ENCODE measurements at regions not wholly inside any gene's neighbourhood (a gene's known extent, or its start where the extent isn't known, plus 50 kb on each side); places are given as distances from the start of the nearest gene placed in this dataset.

- FAIRE-seq, result no peak
- no peak for DNase-seq (ENCODE audit: low spot score)
Observed at GRCh38 chr18:67381608-67382150, 134.8 kb downstream of the DSEL start.

- DNase-seq (ENCODE audit: low spot score), result no peak
Observed at GRCh38 chr18:67380867-67381266, 135.7 kb downstream of the DSEL start.

GRCh38 chr18:67379981-67380380 is 136.5 kb downstream of the DSEL start:
- FAIRE-seq, result no peak
- DNase-seq (ENCODE audit: low spot score), result no peak

More at GRCh38 chr18:67380867-67381266, 135.7 kb downstream of the DSEL start:
- FAIRE-seq, result no peak

GRCh38 chr18:67376372-67376771 is 140.1 kb downstream of the DSEL start:
- DNase-seq (ENCODE audit: low spot score), result no peak
- FAIRE-seq, result no peak

GRCh38 chr18:67373636-67374035 is 142.9 kb downstream of the DSEL start:
- no peak for DNase-seq (ENCODE audit: low spot score)
- no peak for FAIRE-seq

GRCh38 chr18:67367540-67367939 is 149.0 kb downstream of the DSEL start:
- no peak for FAIRE-seq
- DNase-seq (ENCODE audit: low spot score), result no peak

GRCh38 chr18:67363694-67364093 is 152.8 kb downstream of the DSEL start:
- DNase-seq (ENCODE audit: low spot score) (no peak), FAIRE-seq (no peak)

GRCh38 chr18:67362906-67363305 is 153.6 kb downstream of the DSEL start:
- no peak for FAIRE-seq

GRCh38 chr18:67359873-67360838 is 156.4 kb downstream of the DSEL start:
- FAIRE-seq, result no peak
- DNase-seq (ENCODE audit: low spot score), result peak; percentile 65

More at GRCh38 chr18:67362906-67363305, 153.6 kb downstream of the DSEL start:
- no peak for DNase-seq (ENCODE audit: low spot score)

- DNase-seq (ENCODE audit: low spot score), result no peak
- no peak for FAIRE-seq
Observed at GRCh38 chr18:67358947-67359346, 157.6 kb downstream of the DSEL start.

DNA sequence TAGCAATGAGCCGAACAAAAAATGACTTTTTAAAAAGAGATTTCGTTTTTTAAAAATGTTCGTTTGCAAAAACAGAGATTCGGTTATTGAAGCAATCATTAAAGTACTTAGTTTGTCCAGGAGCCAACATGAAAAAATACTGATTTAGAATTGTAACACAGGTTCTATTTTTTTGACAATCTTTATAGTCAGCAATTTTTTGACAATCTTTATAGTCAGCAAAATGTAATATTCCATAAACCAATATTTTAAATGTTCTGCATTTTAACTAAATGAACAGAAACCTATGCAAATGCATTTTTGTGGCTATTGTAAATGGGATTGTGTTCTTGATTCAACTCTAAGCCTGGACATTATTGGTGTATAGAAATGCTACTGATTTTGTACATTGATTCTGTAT is 161.8 kb downstream of the DSEL start:
- no peak for FAIRE-seq
- DNase-seq (ENCODE audit: low spot score), result no peak

DNA sequence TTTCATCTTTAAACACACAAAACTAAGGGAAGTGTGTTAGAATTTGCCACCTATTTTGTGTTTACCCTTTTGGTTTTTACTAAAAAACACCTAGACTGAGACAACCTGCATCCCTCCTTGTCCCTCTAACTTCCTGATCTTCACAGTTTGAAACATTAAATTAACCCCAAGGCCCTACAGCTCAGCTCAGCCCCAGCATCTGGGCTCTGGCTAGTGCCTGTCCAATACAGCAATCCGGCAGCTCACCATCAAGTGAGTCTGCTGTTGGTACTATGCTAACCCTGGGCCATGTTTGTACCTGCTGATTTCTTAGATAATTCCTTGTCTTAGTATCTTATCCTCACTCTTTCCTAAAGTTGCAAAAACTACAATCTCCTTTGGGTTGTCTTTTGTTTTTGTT is 162.4 kb downstream of the DSEL start:
- FAIRE-seq, result no peak
- no peak for DNase-seq (ENCODE audit: low spot score)

DNA sequence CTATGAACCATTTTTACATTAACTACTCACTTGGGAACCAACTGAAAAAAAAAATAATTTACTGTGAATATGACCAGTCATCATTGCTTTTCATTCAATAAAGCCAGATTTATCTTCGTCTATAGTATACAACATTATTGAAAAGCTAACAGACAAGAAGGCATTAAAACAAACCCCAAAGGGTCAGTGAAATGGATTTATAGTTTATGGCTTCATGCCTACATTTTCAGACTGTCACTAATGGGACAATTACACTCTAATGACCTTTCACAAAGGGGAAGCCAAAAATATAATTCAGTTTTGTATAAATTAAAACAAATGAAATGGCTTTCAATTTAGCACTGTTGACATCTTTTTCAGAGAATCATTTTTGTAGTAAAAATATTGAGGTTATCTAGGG is 169.1 kb downstream of the DSEL start:
- DNase-seq (ENCODE audit: low spot score) (no peak), FAIRE-seq (no peak)

DNA sequence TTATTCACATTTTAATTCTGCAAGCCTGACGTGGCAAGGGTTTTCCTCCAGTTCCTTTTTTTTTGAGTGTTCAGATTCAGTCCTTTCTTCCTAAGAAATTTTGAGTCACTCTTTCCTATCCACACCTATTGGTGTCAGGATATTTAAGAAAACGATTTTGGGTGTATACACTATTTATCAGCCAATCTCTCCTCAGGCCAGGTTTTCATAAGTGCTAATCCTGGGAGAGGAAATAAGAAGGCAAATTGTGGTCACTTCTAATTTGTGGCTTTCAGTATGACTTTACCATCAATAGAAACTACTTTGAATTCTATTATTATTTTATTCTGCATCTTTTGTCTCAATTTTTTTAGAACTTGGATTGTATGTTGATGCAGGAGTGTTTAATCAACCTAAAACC is 174.4 kb downstream of the DSEL start:
- FAIRE-seq, result no peak
- DNase-seq (ENCODE audit: low spot score), result no peak

GRCh38 chr18:67337696-67338095 is 178.8 kb downstream of the DSEL start:
- FAIRE-seq (no peak), DNase-seq (ENCODE audit: low spot score) (no peak)

DNA sequence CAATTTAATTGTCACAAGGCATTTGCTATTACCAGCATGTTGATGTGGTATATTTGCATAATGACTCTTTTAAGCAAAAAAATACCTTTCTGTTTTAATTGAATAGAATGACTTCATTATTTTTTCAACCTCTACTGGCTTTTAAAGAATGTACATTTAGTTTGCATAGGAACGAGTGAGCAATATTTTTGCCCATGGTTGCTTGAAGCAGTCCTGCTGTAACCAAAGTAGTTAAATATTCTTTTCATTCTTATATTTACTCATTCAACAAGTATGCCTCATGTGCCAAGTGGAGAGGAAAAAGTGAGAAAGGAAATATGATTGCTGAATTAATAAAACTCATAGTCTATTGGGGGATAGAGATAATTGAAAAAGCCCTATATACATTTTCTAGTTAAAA is 184.7 kb downstream of the DSEL start:
- no peak for DNase-seq (ENCODE audit: low spot score)
- FAIRE-seq, result no peak

DNA sequence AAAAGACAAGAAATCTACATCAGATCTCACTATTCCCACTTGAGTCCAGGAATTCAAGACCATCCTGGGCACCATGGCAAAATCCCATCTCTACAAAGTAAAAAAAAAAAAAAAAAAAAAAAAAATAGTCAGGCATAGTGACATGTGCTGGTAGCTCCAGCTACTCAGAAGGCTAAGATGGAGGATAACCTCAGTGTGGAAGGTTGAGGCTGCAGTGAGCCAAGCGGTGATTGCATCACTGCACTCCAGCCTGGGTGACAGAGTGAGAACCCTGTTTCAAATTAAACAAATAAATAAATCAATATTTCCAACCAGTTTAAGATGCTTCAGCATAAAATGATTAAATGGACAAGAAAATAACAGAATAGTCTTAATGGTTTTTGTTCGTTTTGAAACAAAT is 197.4 kb downstream of the DSEL start:
- DNase-seq (ENCODE audit: low spot score) (no peak), FAIRE-seq (no peak)

- DNase-seq (ENCODE audit: low spot score) (no peak), FAIRE-seq (no peak)
Observed at GRCh38 chr18:67318651-67319050, 197.9 kb downstream of the DSEL start.

GRCh38 chr18:67310826-67311225 is 205.7 kb downstream of the DSEL start:
- no peak for FAIRE-seq
- DNase-seq (ENCODE audit: low spot score), result no peak

- FAIRE-seq (no peak), DNase-seq (ENCODE audit: low spot score) (no peak)
Observed at GRCh38 chr18:67308819-67309218, 207.7 kb downstream of the DSEL start.

GRCh38 chr18:67305466-67305865 is 211.1 kb downstream of the DSEL start:
- FAIRE-seq, result no peak
- DNase-seq (ENCODE audit: low spot score), result no peak

DNA sequence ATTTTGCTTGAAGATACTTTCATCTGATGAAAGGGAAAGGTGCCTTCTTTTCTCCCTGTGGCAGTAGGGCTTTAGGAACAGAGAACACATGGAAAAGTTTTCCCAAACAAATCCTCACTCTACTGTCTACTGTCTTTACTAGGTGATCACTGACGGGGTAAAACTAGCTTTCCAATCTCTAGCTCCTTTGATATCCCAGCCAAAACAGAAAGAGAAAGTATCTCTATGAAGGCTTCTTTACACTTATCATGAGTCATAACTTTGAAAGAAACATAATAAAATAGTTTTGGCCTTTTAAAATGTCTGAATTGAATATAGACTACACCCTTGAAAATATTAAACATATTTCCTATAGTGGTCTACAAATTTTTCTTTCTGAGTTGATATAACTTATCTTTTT is 214.5 kb downstream of the DSEL start:
- DNase-seq (ENCODE audit: low spot score) (no peak), FAIRE-seq (no peak)

DNA sequence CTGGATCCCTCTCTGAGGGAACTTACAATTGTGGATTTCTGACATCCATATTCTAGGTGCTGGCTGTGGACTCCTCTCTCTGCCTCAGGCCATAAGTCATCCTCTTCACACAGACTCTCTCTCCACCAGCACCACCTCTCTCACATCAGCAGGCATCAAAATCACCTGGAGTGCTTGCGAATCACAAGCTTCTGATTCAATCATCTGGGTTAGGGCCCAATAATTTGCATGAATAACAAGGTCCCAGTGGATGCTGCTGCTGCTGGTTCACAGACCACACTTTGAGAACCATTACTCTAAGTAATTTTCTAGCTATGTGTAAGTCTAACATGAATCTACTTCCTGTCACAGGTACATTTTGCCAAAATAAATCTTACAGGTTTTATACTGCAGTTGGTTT is 214.9 kb downstream of the DSEL start:
- no peak for DNase-seq (ENCODE audit: low spot score)
- no peak for FAIRE-seq

Data from urothelium cell line (cell line).